NCI-H510A treated with DMSO at 0.1 percent for 48 hours (cell line): ENCODE measurements at regions not wholly inside any gene's neighbourhood (a gene's known extent, or its start where the extent isn't known, plus 50 kb on each side); places are given as distances from the start of the nearest gene placed in this dataset.

Source experiments
- DNase-seq: peaks from one replicate; lab custom pipeline; 2025; lab: John Stamatoyannopoulos, UW

DNA sequence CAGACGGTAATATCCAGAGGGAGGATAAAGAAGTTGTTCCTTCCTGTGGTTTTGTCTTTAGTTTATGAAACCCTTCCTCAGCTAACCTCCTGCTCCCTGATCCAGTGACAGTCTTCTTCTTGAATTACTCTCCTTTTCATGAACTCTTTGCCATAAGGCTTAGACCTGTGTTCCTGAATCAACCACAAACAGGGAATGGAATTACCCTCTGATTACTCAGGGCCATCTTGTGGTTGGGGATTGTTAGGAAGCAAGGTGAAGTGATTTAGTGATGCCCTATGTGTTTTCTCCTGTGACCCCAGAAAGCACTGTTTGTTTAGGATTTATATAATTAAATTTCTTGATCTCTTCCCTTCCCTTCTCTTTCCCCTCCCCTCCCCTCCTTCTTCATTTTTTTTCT lies 409.1 kb downstream of the TAF11L14 start:
- DNase-seq = no peak

DNA sequence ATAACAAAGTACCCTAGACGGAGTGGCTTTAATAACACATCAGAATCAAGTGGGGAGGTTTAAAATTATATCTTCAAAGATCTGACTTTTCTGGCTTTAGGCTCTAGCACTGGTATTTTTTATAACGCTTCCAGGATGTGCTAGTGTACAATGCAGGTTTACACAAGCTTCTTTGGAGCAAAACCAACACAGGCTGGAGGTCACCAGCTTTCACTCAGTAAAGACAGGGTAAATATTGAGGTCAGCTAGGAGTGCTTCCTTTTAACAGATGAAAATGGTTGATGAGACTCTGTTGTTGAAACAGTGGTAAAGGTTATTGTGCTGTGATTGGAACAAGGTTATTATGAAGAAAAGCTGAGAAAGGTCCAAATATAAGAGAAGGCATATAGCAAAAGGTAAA lies 414.2 kb downstream of the TAF11L14 start:
- no peak for DNase-seq

DNA sequence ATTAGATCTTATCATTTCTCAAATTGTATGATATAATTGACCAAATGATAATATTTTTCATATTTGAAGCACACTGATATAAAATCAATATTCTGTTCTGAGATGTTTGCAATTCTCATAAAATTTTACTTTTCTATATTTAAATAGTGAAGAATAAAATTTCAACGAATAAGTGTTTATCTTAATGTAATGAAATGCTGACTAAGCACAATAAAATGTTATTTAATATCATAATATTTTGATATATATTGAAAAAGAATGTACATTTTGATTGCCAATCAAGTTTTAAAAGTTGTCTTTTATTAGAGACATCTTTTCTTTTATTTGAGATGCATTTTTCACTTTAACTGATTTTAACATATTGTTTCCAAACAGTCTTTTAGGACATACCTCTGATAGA lies 416.1 kb downstream of the TAF11L14 start:
- no peak for DNase-seq

DNA sequence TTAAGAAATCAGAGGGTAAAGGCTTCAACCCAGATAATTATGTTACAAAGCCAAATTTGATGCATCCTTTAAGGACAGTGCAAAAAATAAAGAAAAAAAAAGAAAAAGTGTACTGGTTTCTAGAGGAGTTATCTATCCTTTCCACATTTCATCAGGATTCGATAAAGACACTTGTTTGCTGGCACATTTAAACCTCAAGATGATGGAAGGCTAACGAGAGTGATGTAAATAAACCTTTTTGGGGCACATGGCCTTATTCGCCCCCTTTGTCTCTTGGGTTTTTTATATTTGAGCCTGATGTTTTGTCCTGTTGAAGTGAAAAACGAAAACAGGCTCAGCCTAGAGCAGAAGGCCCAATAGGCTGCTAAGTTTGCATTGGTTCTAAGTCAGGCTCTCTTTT lies 416.5 kb downstream of the TAF11L14 start:
- no peak for DNase-seq

DNA sequence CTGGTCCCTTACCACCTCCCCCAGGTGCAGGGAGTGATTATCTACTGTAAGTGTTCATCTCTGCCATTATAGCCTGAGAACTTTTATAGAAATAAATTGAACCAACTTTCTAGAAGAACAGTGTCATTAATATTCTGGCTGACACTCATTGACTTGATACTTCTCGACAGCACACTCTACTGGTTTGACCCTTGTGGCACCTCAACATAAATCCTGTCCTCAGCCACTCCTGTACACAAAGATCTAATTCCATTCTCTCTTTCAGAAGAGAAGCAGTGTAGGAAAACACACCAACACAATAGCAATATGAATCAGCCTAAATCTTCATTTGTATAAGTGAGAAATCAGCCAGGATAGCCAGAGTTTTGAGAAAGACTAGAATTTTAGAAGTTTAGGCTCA lies 417.7 kb downstream of the TAF11L14 start:
- DNase-seq = no peak

DNA sequence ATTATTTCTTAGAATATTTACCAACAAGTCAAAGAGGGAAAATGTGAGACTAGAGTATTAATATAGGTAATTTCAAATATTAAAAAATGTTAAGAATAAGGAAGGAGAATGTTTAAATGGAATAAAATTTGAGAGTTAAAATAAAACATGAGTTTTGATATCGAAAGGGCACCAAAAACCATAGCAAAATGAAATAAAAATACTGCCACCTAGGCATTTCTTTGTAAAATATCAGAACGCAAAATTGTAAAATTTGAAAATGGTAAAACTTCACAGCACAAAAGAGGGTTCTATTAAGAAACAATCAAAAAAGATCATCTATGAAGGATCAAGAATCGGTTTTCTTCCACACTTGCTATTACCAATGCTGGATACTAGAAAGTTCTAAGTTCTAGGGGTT lies 418.3 kb downstream of the TAF11L14 start:
- no peak for DNase-seq

DNA sequence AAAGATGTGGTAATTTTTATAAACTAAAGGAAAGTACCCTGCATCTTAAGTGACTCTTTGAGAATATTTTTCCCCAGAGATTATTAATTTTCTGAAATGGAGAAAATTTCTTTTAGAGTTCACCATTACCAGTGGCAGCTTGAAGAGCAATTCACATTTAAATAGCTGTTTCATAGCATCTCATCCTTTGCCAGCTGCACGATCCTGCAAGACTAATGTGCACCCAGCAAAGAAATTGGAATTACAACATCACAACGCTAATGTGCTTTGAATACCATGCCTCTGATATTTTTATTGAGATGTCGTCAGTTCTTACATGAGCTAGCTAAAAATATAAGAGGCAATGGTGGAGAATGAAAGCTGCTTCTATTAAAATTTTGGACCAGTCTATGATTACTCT lies 423.5 kb downstream of the TAF11L14 start:
- DNase-seq = no peak

DNA sequence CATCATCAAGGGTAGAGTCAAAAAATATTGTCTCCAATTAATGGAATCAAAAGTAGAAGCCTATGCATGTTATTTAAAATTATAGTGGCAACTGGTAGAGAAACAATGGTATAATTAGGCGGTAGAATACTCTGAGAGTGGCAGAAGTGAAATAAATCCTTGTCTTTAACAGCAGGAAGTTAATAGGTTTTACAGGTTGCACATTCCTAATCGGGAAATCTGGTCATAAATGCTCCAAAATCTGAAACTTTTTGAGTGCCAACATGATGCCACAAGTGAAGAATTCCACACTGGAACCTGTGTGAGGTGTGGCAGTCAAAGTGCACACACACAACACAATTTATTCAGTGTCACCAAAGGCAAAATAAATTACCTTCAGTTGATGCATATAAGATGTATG lies 433.4 kb downstream of the TAF11L14 start:
- no peak for DNase-seq

DNA sequence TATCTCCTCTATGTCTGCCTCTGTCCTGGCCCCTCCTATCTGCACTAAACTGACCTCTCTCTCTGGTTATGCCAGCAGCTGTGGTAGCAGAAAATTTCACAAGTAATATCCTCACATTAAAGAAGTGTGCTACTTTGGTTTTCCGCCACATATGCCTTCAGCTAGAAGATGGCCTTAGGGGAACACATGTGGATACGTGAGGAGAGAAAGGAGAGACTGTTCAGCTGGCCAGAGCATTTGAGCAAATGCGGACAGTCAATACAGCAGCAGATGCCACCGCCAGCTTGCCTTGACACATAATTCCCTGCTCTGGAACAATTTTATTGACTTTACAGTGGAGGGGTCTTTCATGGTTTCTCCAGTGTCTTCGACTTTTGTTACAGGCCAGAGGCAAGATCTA lies 434.6 kb downstream of the TAF11L14 start:
- no peak for DNase-seq

DNA sequence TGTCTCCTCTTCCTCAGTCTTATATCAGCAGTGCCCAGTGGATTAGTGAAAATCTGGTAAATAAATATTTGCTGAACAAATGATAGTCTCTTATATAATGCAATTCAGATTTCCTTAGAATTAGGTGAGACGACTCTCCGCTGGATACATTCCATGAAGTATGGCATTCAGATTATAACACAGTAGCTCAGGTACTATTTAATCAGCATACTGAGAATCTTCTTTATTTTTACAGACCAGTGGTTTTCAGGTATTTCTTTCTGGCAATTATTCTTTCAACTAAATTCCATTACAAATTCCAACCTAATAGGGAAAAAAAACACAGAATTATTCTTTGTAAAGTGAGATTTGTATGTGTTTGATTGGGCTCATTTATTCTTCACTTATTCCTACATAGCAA lies 435.5 kb downstream of the TAF11L14 start:
- no peak for DNase-seq

DNA sequence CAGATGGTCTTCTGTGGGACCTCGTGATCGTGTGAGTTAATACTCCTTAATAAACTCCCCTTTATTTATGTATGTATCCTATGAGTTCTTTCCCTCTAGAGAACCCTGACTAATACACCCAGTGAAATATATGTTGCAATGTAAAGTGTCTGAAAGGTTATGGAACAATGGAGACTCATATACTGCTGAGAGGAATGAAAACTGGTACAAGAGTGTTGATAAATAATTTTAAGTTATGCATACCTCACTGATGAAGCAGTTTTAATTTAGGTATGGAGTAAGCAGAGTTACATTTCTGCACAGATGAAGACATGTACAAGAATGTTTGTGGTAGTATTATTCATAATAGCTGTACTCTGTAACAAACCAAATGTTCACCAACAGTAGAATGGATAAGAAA lies 438.3 kb downstream of the TAF11L14 start:
- DNase-seq = no peak

DNA sequence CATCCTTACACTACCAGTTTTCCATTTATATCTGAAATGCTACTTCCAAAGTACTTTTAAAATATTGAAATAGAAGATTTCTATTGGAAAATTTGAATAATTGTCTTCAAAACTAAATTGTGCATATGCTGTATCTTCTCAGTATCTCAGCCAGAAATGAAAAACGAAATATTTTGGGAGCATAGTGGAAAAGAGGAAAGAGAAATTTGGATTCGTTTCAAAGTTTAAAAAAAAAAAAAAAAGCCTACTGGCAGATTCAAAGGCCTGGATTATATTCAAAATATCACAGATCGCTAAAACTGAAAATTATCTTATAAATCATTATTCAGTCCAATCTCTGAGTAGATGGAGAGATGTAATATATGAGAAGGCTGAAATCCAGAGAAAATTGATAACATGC lies 440.7 kb downstream of the TAF11L14 start:
- no peak for DNase-seq

DNA sequence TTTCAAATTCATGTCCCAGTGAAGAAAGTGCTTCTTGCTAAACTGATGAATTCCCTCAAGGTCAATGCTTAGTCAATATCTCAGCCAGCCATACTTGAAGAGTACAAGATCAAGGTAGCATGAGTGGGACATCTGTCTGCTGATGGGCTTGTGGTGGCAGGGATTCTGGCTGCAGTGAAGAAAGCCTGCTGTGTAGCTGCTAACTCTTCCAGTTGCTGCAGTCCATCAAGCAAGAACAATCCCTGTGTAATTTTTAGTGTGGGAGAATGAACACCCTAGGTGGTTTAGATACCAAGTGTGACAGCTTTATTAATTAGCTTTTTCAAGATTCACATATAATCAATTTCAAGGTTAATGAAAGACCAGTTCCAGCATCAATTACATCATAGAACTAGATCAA lies 443.9 kb downstream of the TAF11L14 start:
- DNase-seq = no peak

DNA sequence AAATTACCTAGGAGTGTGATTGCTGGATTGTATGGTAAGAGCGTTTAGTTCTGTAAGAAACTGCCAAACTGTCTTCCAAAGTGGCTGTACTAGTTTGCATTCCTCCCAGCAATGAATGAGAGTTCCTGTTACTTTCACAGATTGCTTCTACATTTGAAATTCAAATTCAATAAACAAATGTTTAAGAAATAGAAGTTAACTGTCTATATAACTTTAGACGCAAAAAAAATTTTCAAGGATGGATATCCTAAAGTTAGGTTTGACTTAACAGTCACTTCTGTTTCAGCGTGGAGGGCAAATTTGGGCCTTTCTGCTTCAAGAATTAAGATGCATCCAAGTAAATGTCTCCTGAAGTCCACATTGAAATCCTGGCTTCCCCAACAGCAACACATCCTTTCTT lies 445.6 kb downstream of the TAF11L14 start:
- no peak for DNase-seq

DNA sequence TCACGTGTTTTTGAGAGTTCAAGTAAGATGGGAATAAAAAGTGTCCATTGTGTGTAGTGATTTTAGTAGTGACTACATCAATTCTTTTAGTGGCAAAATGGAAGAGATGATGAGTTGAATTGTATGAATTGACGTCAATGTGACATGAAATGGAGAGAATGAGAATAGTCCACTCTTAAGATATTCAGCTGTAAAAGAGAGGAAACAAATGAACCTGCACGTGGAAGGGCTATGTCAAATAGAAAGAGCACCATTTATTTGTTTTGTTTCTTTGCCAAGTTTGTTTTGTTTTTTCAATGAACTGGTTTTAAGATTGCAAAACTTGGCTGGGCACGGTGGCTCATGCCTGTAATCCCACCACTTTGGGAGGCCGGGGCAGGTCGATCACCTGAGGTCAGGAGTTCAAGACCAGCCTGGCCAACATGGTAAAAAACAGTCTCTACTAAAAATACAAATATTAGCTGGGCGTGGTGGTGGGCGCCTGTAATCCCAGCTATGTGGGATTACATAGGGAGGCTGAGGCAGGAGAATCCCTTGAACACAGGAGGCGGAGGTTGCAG lies 453.8 kb downstream of the TAF11L14 start:
- DNase-seq = no peak

DNA sequence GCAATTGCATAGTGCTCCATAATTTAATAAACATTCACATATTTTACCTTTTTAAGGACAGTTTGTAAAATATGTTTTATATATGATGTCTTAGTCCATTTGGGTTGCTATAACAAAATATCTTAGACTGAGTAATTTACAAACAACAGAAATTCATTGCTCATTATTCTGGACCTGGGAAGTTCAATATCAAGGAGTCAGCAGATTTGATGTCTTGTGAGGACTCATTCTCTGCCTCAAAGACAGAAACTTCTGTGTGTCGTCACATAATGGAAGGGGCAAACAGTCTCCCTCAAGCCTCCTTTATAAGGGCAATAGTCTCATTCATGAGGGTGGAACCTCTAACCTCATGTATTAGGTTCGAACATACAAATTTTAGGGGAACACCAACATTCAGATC lies 455.9 kb downstream of the TAF11L14 start:
- DNase-seq = no peak

DNA sequence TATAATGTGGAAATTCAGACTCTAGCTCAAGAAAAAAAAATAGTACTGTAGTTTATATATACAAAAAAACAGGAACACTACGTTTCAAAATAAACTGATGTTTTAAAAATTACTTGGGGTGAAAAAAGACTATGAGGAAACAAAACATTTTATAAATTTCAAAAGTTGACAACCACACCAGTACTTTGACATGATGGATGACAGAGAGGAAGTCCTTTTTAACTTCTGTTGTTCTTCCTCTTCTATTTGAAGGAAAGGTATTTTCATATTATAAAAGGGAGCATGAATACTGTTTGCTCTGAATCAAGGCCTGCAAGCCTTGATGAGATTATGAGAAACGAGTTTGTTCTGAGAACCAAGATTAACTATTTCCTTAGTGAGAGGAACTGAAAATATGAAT lies 456.9 kb downstream of the TAF11L14 start:
- DNase-seq = no peak

DNA sequence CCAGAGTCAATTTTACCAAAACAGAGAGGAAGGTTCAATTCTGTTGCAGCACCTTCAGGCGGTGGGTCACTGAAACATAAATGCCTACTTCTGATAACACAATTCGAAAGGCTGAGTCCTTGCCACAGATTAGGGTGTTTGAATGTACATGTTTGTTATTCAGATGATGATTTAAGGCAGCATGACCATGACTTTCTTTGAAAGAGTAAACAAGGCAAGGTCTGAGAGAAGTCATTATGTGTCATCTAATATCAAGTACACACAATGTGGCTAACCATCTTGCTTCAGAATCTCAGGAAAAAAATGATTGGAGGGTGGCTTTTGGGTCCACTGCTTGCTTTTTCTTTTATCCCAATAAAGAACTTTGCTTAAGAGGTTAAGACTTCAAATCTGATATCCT lies 457.5 kb downstream of the TAF11L14 start:
- DNase-seq = no peak

DNA sequence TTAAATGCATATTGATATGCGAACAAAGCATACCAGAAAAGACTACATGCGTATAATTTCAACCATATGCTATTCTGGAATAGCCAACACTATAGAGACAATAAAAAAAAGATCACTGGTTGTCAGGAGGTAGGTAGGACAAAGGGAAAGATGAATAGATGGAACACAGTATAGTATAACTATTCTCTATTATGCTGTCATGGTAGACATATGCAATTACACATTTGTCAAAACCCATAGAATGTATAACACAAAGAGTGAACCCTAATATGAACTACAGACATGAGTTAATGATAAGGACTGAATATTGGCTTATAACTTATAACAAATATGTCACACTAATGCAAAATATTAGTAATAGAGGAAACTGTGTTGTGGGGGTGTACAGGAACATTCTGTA lies 460.8 kb downstream of the TAF11L14 start:
- no peak for DNase-seq

DNA sequence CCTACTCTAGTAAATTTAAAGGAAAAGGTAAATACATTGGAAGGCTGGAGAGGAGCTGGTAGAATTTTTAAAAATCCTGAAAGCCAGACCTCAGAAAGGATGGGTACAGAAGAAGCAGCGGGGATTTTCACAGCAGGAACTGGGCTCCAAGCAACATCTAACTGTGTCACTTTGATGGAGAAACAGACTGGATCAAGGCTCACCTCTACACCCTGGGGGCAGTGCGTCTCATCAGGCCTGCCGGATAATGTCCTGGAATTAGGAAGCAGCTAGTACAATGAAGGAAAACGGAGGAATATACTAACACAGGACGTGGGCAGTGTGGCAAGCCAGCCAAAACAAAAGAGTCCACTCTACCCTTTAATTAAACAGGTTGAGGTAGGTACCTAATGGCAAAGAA lies 463.6 kb downstream of the TAF11L14 start:
- DNase-seq = no peak

DNA sequence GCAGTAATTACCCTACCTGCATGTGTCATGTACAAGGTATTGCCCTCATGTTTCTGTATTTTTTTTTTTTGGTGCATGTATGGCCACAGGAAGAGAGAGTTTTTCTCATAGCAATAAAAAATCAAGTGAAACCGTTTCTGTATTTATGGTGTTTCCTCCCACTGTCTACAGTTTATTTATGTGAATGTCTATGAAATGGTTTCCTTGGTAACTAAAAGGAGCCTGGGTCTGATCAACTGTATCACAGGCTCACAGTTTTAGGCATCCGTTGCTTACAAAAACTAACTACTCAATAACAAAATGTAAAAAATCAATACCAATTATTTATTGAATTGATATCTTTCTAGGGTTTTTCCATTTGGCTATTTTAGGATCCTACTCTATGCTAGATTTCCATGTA lies 464.4 kb downstream of the TAF11L14 start:
- DNase-seq = no peak

DNA sequence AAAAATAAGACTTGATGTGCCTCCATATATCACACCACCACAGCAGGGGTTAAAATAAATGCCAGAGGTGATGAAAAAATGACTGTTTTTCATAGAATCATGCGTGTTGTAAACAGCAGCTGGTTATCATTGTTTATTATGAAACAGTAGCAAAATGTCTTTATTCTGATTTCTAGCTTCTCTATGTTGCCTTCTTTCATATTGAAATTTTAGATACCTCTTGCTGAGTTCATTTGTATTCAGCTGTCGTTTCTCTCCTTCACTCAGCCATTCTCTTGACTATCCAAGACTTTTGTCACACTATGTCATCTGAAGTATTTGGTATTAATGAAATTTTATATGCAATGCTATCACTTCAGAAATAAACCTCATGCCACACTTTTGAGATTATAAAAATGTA lies 465.0 kb downstream of the TAF11L14 start:
- no peak for DNase-seq

DNA sequence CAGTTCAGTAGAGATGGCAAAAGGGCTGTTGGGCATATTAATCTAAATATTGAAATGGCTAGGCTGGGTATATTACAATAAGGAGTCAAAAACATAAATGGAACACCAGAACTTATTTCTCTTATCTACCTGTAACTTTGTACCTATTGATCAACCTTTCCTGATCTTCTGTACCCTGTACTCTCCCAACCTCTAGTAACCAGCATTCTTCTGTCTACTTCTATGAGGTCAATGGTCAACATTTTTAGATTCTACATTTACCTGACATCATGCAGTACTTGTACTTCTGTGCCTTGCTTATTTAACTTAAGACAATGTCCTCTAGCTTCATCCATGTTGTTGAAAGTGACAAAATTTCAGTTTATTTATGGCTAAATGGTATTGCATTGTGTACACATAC lies 467.3 kb downstream of the TAF11L14 start:
- no peak for DNase-seq

DNA sequence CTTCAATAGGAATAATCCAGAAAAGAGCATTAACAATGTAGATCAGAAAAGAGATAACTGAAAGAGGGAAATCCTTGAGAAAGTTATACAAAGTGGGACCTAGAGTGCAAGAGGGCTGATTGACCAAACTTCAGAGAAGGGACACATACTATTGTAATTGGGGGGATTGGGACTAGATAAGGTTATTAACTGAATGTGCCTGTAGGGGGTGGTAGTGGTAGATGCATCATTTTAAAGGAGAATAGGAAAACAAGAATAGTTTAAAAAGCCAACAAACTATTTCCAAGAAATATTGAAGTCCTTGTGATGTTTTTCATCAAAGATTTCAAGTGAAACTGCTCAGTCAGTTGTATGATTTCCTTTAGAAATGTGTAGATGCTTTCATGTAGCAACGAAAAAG lies 468.5 kb downstream of the TAF11L14 start:
- no peak for DNase-seq

DNA sequence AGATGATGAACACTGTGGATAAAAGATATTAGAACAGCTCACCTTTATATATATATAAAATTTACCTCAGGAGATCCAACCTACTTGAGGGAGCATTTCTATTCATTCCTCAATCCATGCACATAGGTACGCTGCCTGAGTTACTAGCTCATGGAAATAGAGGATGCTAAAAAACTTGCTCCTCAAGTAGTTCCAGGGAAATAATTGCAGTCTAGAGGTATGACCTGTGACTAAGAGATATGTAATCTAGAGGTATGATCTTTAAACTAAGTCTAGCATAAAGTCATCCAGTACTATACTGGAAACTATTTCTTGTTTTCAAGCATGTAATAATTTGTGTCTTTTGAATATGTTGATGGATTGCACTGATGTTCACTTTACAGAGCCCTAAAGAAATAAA lies 471.2 kb downstream of the TAF11L14 start:
- DNase-seq = no peak
